ENCODE measurements at regions not wholly inside any gene's neighbourhood (a gene's known extent, or its start where the extent isn't known, plus 50 kb on each side); places are given as distances from the start of the nearest gene placed in this dataset.

GRCh38 chr9:82820186-82820585, 242.8 kb downstream of the RASEF start:
- TF ChIP-seq POLR2AphosphoS5 (IDR thresholded peaks at IDR 0.05; ENCODE audit: low read depth, low read length), result no peak
- no peak for TF ChIP-seq POU2F2 (IDR thresholded peaks at IDR 0.05; ENCODE audit: low read depth, low read length)

Data from GM12891 (cell line).